Hematopoietic multipotent progenitor cell treated with erythropoietin and hydrocortisone succinate and interleukin-3 and kit ligand, for 4 days (in vitro differentiated cells): ENCODE measurements at regions not wholly inside any gene's neighbourhood (a gene's known extent, or its start where the extent isn't known, plus 50 kb on each side); places are given as distances from the start of the nearest gene placed in this dataset.

Experiments
- DNase-seq: peaks from one replicate; pipeline ENCODE4 v3.0.0-alpha.2; 2015

DNA sequence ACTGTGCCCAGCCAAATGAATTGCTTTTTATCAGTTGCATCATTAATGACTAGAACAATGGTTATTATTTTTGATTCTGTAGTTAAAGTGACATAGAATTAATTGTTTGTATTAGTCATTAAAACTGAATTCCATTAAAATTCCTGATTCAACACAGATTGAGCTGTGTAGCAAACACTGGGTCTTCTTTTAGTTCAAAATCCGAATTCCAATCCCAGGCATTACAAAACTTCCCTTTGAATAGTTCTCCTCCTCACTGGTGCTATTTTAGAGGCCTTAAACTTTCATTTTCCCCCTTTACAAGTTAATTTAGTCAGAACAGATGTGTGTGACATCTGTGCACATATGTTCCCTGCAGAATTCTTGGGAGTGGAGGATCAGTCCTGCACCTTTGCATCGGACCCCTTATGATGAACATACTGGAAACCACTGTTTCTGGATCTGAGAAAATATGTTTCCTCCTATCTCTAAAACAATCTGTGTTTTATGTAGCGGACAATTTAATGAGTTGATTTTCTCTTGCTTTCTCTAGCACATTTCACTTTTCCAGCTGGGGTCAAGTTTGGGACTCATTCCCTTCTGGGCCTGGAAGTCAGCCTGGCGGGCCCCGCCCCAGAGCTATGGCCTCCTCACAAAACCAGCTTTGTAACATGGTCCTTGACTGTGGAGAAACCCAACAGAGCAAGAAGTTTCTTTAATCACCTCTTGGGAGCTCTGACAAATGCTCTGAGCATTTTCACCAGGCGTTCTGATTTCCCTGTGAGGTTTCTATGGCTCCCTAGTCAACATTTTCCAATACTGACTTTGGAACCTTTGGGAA, 87.9 kb upstream of the MAMDC2 start:
- no peak for DNase-seq

GRCh38 chr9:69961843-69962242, 81.8 kb upstream of the MAMDC2 start:
- no peak for DNase-seq

DNA sequence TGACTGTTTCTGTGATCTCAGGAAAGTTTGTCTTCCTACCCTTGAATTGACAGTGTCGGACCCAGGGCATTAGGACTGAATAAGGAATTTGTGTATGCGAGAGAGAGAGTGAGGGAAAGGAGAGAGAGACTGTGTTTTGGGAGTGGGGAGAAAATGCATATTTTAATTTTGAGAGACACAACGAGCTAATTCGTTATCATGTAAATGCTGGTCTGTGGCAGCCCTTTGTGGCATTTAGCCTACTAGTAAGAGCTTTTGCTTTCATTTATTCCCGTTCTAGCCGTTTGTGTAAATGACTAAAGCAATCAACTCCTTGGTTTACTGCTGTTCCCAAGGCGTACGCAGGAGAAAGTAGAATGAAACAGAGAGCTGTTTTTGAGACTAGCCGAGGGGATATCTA, 79.8 kb upstream of the MAMDC2 start:
- no peak for DNase-seq

GRCh38 chr9:69964446-69964845, 79.2 kb upstream of the MAMDC2 start:
- DNase-seq, result no peak

GRCh38 chr9:69965416-69966145, 78.1 kb upstream of the MAMDC2 start:
- no peak for DNase-seq

GRCh38 chr9:69967344-69967743, 76.3 kb upstream of the MAMDC2 start:
- no peak for DNase-seq

GRCh38 chr9:69970001-69970533, 73.6 kb upstream of the MAMDC2 start:
- DNase-seq, result no peak

DNA sequence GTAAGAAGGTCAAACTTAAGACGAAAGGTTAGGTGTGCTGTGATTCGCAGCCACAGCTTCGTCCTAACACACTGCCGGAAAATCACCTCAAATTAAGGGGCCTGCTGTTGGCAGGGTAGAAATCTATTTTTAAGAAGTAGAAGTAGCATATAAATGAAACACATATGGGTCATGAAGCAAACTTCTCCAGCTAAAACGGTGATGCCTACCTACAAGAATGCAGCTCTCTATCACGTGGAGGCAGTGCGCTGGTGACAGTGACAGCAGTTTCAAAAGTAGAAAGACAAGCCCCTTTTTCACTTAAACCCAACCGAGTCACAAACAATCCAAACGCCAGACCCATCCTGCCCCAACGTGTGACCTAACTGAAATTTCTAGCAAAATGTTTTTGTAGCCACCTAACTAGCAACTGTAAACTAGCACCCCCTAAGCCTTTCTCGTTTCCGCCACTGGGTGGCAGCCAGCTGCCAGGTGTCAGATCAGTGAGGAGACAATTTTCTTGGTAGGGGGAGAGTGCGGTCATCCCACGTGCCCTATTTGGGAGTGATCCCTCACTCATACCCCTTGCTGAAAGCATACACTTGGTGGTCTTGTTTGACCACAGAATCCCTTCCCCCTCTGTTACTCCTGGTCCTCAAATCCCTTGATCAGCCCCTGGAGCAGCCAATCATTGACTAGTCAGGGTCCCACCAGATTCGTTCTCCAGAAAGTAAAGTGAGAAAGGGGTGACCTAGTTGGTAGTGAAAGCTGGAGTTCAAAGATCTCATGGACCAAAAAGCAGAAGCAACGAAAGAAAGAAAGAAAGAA, 71.8 kb upstream of the MAMDC2 start:
- DNase-seq, result peak; percentile 73

GRCh38 chr9:69975681-69976080, 68.0 kb upstream of the MAMDC2 start:
- DNase-seq, result no peak

DNA sequence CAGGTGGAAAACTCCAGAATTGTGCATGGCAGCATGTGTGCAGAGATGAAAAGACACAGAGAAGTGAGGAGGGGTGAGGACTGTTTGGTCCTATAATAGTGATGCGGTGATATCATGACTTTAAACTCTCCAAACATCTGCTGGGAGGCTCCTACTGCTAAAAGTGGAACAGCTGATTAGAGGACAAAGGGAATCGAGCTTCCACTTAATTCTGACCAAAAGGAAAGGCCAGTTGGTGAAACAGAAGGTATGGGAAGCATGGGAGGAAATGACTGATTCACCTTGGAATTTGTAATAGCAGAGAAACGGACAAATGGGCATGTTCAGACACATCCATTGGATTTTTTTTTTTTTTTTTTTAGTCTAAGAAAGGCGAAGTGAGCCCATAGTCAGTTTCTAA, 67.5 kb upstream of the MAMDC2 start:
- DNase-seq, result no peak

GRCh38 chr9:69980041-69980440, 63.6 kb upstream of the MAMDC2 start:
- DNase-seq, result no peak

GRCh38 chr9:69980591-69980990, 63.1 kb upstream of the MAMDC2 start:
- DNase-seq, result no peak

DNA sequence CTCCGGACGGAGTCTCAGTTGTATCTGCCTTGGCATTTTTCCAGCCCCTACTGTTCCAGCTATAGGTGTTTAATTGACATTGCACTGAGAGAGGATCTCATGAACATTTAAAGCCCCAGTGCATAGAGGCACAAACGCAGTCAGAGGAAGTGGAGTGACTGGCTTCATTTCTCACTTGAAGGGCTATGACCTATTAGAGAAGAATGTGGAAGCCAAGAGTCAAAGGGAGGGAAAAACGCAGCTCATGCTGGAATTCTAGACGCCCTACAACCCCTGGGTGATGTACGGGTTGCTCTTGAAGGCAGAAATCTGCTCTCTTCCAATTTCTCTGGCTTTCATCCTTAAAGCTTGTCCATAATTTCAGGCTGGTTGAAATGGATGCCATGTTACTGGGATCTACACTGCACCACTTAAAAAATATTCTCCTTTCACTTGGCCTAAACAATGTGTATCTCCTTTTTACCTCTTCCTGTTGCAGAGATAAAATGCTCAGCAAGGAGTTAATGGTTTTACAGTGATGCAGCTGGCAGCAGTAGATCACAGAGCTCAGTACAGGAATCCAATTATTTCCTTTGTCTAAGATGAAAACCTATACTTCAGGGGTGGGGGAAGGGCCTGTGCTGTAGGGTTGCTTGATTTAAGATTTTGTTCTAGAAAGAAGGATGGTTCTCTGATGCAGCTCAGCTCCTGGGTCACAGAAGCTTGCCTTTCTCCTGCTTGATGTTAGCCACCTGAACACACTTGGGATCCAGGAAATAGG, 61.8 kb upstream of the MAMDC2 start:
- DNase-seq, result no peak

- no peak for DNase-seq
These were observed 58.8 kb upstream of the MAMDC2 start for GRCh38 chr9:69984831-69985230.

GRCh38 chr9:69985971-69986370, 57.7 kb upstream of the MAMDC2 start:
- DNase-seq, result no peak

DNA sequence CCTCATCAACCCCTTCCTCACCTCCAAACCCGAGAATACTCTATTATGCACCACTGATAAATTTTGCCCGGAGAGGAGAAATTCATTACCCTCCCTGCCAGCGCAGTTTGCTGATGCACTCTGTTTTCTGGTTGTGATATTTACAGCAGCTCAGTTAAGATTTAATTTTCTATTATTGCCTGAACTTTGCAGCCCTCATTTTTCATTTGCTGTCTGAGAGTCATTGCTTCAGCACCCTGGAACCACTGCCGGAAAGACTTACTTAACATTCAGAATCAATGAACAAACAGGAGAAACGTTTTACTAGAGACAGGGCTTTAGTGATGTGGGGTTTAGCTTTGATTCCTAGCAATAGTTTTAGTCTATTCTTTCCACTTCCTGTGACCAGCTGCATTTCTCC, 56.7 kb upstream of the MAMDC2 start:
- DNase-seq, result no peak

DNA sequence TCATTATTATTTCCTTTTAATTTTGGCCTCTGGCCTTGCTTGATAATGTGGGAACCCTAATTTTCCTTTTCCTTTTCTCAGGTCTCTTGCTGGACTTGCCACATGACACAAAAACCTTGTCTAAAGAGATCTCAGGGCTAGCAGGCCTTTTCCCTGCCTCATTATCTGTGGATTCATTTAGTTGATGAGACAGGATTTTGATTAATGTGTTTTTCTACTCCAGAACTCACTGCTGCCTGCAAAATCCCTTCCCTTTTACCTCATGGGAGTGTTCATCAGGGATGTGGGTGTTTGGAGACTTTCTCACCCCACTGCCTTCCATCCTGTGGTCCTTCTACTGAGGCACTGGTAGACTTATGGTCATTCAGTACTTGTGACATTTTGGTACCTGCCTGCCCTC, 56.2 kb upstream of the MAMDC2 start:
- DNase-seq, result no peak

GRCh38 chr9:69993110-69993509, 50.5 kb upstream of the MAMDC2 start:
- DNase-seq, result no peak
